ENCODE measurements at regions not wholly inside any gene's neighbourhood (a gene's known extent, or its start where the extent isn't known, plus 50 kb on each side); places are given as distances from the start of the nearest gene placed in this dataset.

GRCh38 chr4:120158841-120159463 is 92.3 kb upstream of the MAD2L1 start (continued):
- TF ChIP-seq ZNF589 (CRISPR knock-in tag; conservative IDR thresholded peaks at IDR 0.05) (no peak), TFAP4 (IDR thresholded peaks at IDR 0.05; ENCODE audit: borderline replicate concordance, low read depth) (no peak), CENPX (CRISPR knock-in tag; IDR thresholded peaks at IDR 0.05) (no peak)

GRCh38 chr4:120158046-120158445 is 91.4 kb upstream of the MAD2L1 start:
- no peak overlapping the region for H3K4me2 ChIP-seq (ENCODE audit: low read depth, low read length)
- in situ Hi-C loops (cut with HindIII; ENCODE audit: extremely low pct_ligation_motif_present, low pct_unique_long_range_greater_than_20kb) (loop anchor here (10.0 kb wide), 1 partner anchor 937 kb away; no protein-coding TSS in a partner anchor), intact Hi-C loops (cut with micrococcal nuclease; ENCODE audit: unreplicated experiment) (loop anchor here (10.0 kb wide), 1 partner anchor 127 kb away; no protein-coding TSS in a partner anchor)
- no peaks in the 10 kb centered on the region for H3K79me2 ChIP-seq (ENCODE audit: insufficient read depth, low read length)
- no peaks in the 10 kb centered on the region for H3K4me1 ChIP-seq (ENCODE audit: insufficient read depth, low read length)
- ATAC-seq (no peak), FAIRE-seq (no peak), DNase-seq (ENCODE audit: low spot score) (no peak)
- 0% methylated on average over 2 of the region's 2 CpGs for WGBS (ENCODE audit: low lambda C conversion rate)
- POLR2A ChIA-PET = no interaction called here
- H3K27me3 ChIP-seq (ENCODE audit: control insufficient read depth in 1 of 2, insufficient read depth in 2 of 2, low read length in 2 of 2) = no peaks in the 10 kb centered on the region; a peak in 1 of 5 replicates
- no peaks in the 10 kb centered on the region for H3K36me3 ChIP-seq (replicated peaks in 1 of 2; ENCODE audit: control insufficient read depth in 1 of 2, insufficient read depth in 2 of 2, low read length in 2 of 2)
- CTCF ChIA-PET (ENCODE audit: low intra/inter-chr PET ratio, low total read pairs) = no interaction called here
- H3K9ac ChIP-seq (ENCODE audit: insufficient read depth, low read depth, low read length) = no peak overlapping the region
- H2AFZ ChIP-seq (ENCODE audit: low read length) = no peak overlapping the region
- no TSS peak for BruUV-seq (replicated peaks)
- TF ChIP-seq SNAPC5 (CRISPR knock-in tag; IDR thresholded peaks at IDR 0.05; ENCODE audit: borderline replicate concordance) (no peak), RFX5 (IDR thresholded peaks at IDR 0.05; ENCODE audit: low read depth, low read length) (no peak), KMT2B (CRISPR knock-in tag; IDR thresholded peaks at IDR 0.05) (no peak), IKZF5 (CRISPR knock-in tag; IDR thresholded peaks at IDR 0.05) (no peak), HNRNPH1 (optimal IDR thresholded peaks at IDR 0.05; ENCODE audit: low read depth, low read length) (no peak), ZBTB8A (CRISPR knock-in tag; IDR thresholded peaks at IDR 0.05; ENCODE audit: borderline replicate concordance, low read depth) (no peak)
- no peaks in the 10 kb centered on the region for H4K20me1 ChIP-seq (ENCODE audit: insufficient read depth, low read length)
- H3K4me3 ChIP-seq (replicated peaks in 1 of 3; ENCODE audit: insufficient read depth in 1 of 3, low read depth in 2 of 3, low read length in 3 of 3) = no peak overlapping the region
- H3K27ac ChIP-seq (ENCODE audit: extremely low read length, insufficient read depth, low read length) = no peak overlapping the region
- H3K9me3 ChIP-seq (ENCODE audit: low read length) = no peaks in the 10 kb centered on the region

Data from HepG2 (cell line).